ENCODE measurements at regions not wholly inside any gene's neighbourhood (a gene's known extent, or its start where the extent isn't known, plus 50 kb on each side); places are given as distances from the start of the nearest gene placed in this dataset.

DNA sequence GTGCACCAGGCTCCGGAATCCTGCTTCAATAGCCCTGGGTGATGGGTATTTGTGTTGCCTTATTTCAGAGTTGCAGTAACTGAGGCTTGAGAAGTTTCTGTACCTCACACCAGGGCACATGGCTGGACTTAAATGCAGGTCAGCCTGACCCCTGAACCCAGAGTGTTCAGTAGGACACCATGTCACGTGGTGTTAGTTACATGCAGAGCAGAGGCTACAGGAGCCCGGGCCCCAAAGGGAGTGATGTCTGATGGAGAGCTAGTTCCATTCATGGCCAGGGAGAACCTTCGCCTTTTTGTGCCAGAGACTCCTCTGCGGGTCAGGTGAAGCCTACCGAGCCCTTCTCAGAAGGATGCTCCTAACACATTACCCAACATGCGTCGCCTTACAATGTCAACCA, 161.4 kb upstream of the CST7 start:
- Histone ChIP-seq H3K4me3 (replicated peaks in 1 of 3; ENCODE audit: insufficient read depth in 1 of 3, low read depth in 1 of 3, low read length in 3 of 3) (no peak overlapping the region), H3K27ac (ENCODE audit: insufficient read depth, low read depth, low read length) (no peak overlapping the region), H2AFZ (ENCODE audit: low read depth, low read length) (no peak overlapping the region), H3K9me3 (replicated peaks; ENCODE audit: control insufficient read depth, insufficient read depth, low read length) (no peaks in the 10 kb centered on the region), H3K9ac (replicated peaks; ENCODE audit: extremely low read depth, insufficient read depth, low read length) (no peak overlapping the region), H3K4me2 (ENCODE audit: insufficient read depth, low read length) (no peak overlapping the region), H3K9me1 (replicated peaks; ENCODE audit: control insufficient read depth, extremely low read depth, insufficient read depth, low read length) (no peaks in the 10 kb centered on the region), H4K20me1 (replicated peaks; ENCODE audit: control insufficient read depth, extremely low read depth, insufficient read depth, low read length) (no peaks in the 10 kb centered on the region), H3K79me2 (ENCODE audit: control insufficient read depth, insufficient read depth, low read length) (no peaks in the 10 kb centered on the region), H3K27me3 (ENCODE audit: control insufficient read depth in 2 of 2, insufficient read depth in 2 of 2, low read length in 2 of 2) (no peaks in the 10 kb centered on the region), H3K36me3 (ENCODE audit: control insufficient read depth in 2 of 2, extremely low read depth in 1 of 2, insufficient read depth in 2 of 2, low read length in 2 of 2) (no peaks in the 10 kb centered on the region), H3K4me1 (ENCODE audit: control insufficient read depth, extremely low read depth, insufficient read depth, low read length) (no peaks in the 10 kb centered on the region)
- BruUV-seq (replicated peaks) = no TSS peak
- CTCF ChIA-PET = no interaction called here
- POLR2A ChIA-PET = no interaction called here
- dilution Hi-C loops (cut with MboI; ENCODE audit: extremely low pct_ligation_motif_present, low sequenced_read_pairs) (no loop called here), intact Hi-C loops (cut with micrococcal nuclease) (no loop called here)
- no peak for FAIRE-seq
- DNase-seq (ENCODE audit: low read depth, low spot score) = no peak
- TF ChIP-seq FOS (IDR thresholded peaks at IDR 0.05; ENCODE audit: borderline replicate concordance, insufficient read depth, low read length) (no peak), JUN (IDR thresholded peaks at IDR 0.05; ENCODE audit: borderline replicate concordance, insufficient read depth, insufficient read length, low read depth) (no peak), MYC (IDR thresholded peaks at IDR 0.05; ENCODE audit: low read depth, low read length) (no peak), EZH2 (IDR thresholded peaks at IDR 0.05; ENCODE audit: borderline replicate concordance, low read depth, low read length, severe bottlenecking) (no peak)
- TF ChIP-seq, protein P1, sequence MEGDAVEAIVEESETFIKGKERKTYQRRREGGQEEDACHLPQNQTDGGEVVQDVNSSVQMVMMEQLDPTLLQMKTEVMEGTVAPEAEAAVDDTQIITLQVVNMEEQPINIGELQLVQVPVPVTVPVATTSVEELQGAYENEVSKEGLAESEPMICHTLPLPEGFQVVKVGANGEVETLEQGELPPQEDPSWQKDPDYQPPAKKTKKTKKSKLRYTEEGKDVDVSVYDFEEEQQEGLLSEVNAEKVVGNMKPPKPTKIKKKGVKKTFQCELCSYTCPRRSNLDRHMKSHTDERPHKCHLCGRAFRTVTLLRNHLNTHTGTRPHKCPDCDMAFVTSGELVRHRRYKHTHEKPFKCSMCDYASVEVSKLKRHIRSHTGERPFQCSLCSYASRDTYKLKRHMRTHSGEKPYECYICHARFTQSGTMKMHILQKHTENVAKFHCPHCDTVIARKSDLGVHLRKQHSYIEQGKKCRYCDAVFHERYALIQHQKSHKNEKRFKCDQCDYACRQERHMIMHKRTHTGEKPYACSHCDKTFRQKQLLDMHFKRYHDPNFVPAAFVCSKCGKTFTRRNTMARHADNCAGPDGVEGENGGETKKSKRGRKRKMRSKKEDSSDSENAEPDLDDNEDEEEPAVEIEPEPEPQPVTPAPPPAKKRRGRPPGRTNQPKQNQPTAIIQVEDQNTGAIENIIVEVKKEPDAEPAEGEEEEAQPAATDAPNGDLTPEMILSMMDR (IDR thresholded peaks at IDR 0.05; ENCODE audit: extremely low read depth in 1 of 2, insufficient read depth in 1 of 2, low read depth in 1 of 2, low read length in 2 of 2) = no peak

DNA sequence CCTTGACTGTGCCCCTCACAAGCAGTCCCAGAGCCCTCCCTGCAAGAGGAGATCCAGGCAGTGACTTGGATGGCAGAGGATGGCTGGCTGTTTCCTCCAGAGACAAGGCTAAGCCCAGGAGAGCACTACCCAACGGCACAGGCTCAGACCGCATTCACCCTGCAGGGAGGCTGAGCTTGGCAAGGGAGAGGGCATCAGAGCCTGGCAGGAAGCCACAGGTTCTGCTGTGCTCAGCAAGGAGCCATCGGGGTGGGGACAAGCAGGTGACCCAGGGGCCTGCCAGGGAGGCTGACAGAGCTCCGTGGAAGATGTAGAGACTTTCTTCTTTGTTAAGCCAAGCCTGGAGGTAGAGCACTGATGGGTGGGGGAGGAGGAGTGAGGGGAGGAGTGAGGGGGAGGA, 159.2 kb upstream of the CST7 start:
- TF ChIP-seq, protein P2, sequence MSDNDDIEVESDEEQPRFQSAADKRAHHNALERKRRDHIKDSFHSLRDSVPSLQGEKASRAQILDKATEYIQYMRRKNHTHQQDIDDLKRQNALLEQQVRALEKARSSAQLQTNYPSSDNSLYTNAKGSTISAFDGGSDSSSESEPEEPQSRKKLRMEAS (IDR thresholded peaks at IDR 0.05; ENCODE audit: insufficient read depth, insufficient read length) = no peak
- TF ChIP-seq POLR2A (IDR thresholded peaks at IDR 0.05; ENCODE audit: low read depth, low read length) (no peak), MYC (IDR thresholded peaks at IDR 0.05; ENCODE audit: low read depth, low read length) (no peak), GATA2 (IDR thresholded peaks at IDR 0.05; ENCODE audit: insufficient read depth, insufficient read length, low read depth, low read length) (no peak), JUN (IDR thresholded peaks at IDR 0.05; ENCODE audit: borderline replicate concordance, insufficient read depth, insufficient read length, low read depth) (no peak), POLR2AphosphoS5 (IDR thresholded peaks at IDR 0.05; ENCODE audit: insufficient read depth, low read depth, low read length) (no peak), FOS (IDR thresholded peaks at IDR 0.05; ENCODE audit: borderline replicate concordance, insufficient read depth, low read length) (no peak), EZH2 (IDR thresholded peaks at IDR 0.05; ENCODE audit: borderline replicate concordance, low read depth, low read length, severe bottlenecking) (no peak)
- TF ChIP-seq, protein P1 (IDR thresholded peaks at IDR 0.05; ENCODE audit: extremely low read depth in 1 of 2, insufficient read depth in 1 of 2, low read depth in 1 of 2, low read length in 2 of 2) = no peak
- no peak for DNase-seq (ENCODE audit: low read depth, low spot score)
- H3K27me3 ChIP-seq (ENCODE audit: control insufficient read depth in 2 of 2, insufficient read depth in 2 of 2, low read length in 2 of 2) = no peaks in the 10 kb centered on the region
- no TSS peak for BruUV-seq (replicated peaks)
- H3K79me2 ChIP-seq (ENCODE audit: control insufficient read depth, insufficient read depth, low read length) = no peaks in the 10 kb centered on the region
- no peak overlapping the region for H2AFZ ChIP-seq (ENCODE audit: low read depth, low read length)
- CTCF ChIA-PET = no interaction called here
- H3K27ac ChIP-seq (ENCODE audit: insufficient read depth, low read depth, low read length) = no peak overlapping the region
- intact Hi-C loops (cut with micrococcal nuclease) = no loop called here
- no peaks in the 10 kb centered on the region for H3K4me1 ChIP-seq (ENCODE audit: control insufficient read depth, extremely low read depth, insufficient read depth, low read length)
- no peaks in the 10 kb centered on the region for H3K36me3 ChIP-seq (ENCODE audit: control insufficient read depth in 2 of 2, extremely low read depth in 1 of 2, insufficient read depth in 2 of 2, low read length in 2 of 2)
- POLR2A ChIA-PET = no interaction called here
- dilution Hi-C loops (cut with MboI; ENCODE audit: extremely low pct_ligation_motif_present, low sequenced_read_pairs) = no loop called here
- no peaks in the 10 kb centered on the region for H3K9me1 ChIP-seq (replicated peaks; ENCODE audit: control insufficient read depth, extremely low read depth, insufficient read depth, low read length)
- no peak overlapping the region for H3K9ac ChIP-seq (replicated peaks; ENCODE audit: extremely low read depth, insufficient read depth, low read length)
- no peak overlapping the region for H3K4me2 ChIP-seq (ENCODE audit: insufficient read depth, low read length)
- H4K20me1 ChIP-seq (replicated peaks; ENCODE audit: control insufficient read depth, extremely low read depth, insufficient read depth, low read length) = no peaks in the 10 kb centered on the region
- H3K4me3 ChIP-seq (replicated peaks in 1 of 3; ENCODE audit: insufficient read depth in 1 of 3, low read depth in 1 of 3, low read length in 3 of 3) = no peak overlapping the region
- H3K9me3 ChIP-seq (replicated peaks; ENCODE audit: control insufficient read depth, insufficient read depth, low read length) = no peaks in the 10 kb centered on the region
- FAIRE-seq = no peak

Data from endothelial cell of umbilical vein (primary cell).